Transverse colon (tissue), 4 donors: ENCODE measurements at regions not wholly inside any gene's neighbourhood (a gene's known extent, or its start where the extent isn't known, plus 50 kb on each side); places are given as distances from the start of the nearest gene placed in this dataset.

Experiments
- DNase-seq: peaks from one replicate; pipeline ENCODE4 v3.0.0-alpha.2; 2019
- H3K27ac ChIP-seq, 4 donors: fragments of 200-600 bp; sonication (generic); 2 replicates each; pipeline ENCODE4 v1.5.1; 2016 to 2018; ENCODE audit warnings: inconsistent platforms in 4 of 4
- H3K27me3 ChIP-seq: fragments of 200-600 bp; sonication (generic); 2 replicates; pipeline ENCODE4 v1.5.1; 2017; ENCODE audit warnings: inconsistent platforms
- H3K36me3 ChIP-seq, 4 donors: fragments of 200-600 bp; sonication (generic); 2 replicates each; pipeline ENCODE4 v1.5.1; 2017 to 2019; ENCODE audit warnings: inconsistent platforms in 4 of 4
- H3K4me1 ChIP-seq, 4 donors: fragments of 200-600 bp; sonication (generic); 2 replicates each; pipeline ENCODE4 v1.5.1; 2017 to 2020; ENCODE audit warnings: inconsistent platforms in 4 of 4
- H3K4me3 ChIP-seq, 4 donors: fragments of 200-600 bp; sonication (generic); 1 replicate in 1 of 4; 2 replicates in 3 of 4; pipeline versions ENCODE4 v1.5.1 to v1.6.1; 2017 to 2019; ENCODE audit warnings: inconsistent platforms in 4 of 4
- H3K9me3 ChIP-seq, 2 donors: fragments of 200-600 bp; sonication (generic); 2 replicates each; pipeline ENCODE4 v1.5.1; 2017 to 2019; ENCODE audit warnings: inconsistent platforms in 2 of 2
- EP300 ChIP-seq: sonication (generic); formaldehyde crosslinking; IDR thresholded peaks from one replicate; pipeline ENCODE4 v1.6.1; 2017; ENCODE audit warnings: antibody characterized with exemption, low read depth
- POLR2A ChIP-seq: fragments of 450-650 bp; IDR thresholded peaks from one replicate; pipeline ENCODE4 v1.6.1; 2016; ENCODE audit warnings: antibody characterized with exemption, mild to moderate bottlenecking, moderate library complexity
- POLR2AphosphoS5 ChIP-seq, 3 donors: sonication (generic); formaldehyde crosslinking; IDR thresholded peaks; one replicate each; pipeline ENCODE4 v1.6.1; 2016; ENCODE audit warnings: antibody characterized with exemption in 3 of 3
- WGBS, 2 donors: methylation state at CpG; one replicate each; pipeline ENCODE4 v1.1.5; 2018; ENCODE audit warnings: low coverage in 1 of 2; 5-methylcytosine and 5-hydroxymethylcytosine counted together
- in situ Hi-C, 4 donors: fragments of 200-750 bp; cut with MboI; loops; one replicate each; pipeline versions ENCODE4 v1.15.0 to v1.15.1; 2017; ENCODE audit warnings: low sequenced_read_pairs in 3 of 4, low pct_ligation_motif_present in 1 of 4, low pct_unique_long_range_greater_than_20kb in 1 of 4
- intact Hi-C: fragments of 100-400 bp; cut with DNase I; formaldehyde crosslinking; loops from one replicate; pipeline ENCODE4 v1.15.1; 2023; ENCODE audit warnings: low total_unique reads
- TF ChIP-seq, protein P1 (sequence below), 5 experiments: fragments of 200-600 bp in 3 of 5; fragments of 450-650 bp in 2 of 5; sonication (generic) in 3 of 5; IDR thresholded peaks; 1 replicate in 2 of 5; 2 replicates in 3 of 5; pipeline ENCODE4 v1.5.1; 2016 to 2017; ENCODE audit warnings: antibody characterized with exemption in 5 of 5, inconsistent platforms in 3 of 5, mild to moderate bottlenecking in 2 of 5, moderate library complexity in 1 of 5

DNA sequence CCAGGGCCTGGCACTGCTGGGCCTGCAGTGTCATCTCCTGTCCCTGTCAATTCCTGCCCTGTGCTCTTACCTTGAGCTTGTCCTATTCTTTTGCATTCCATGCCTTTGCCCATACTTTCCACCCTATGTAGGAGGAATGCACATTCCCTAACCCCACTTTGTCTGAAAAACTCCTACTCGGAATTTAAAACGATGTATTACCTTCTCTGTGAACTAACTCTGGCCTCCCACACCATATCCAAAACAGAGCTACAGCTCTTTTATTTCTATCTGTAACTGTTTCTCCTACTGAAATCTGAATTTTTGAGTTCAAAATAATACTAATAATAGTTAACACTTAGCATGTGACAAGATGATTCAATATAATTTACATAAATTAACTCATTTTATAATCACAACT is 353.7 kb downstream of the FRK start:
- DNase-seq: no peak
- intact Hi-C loops (no loop called here), in situ Hi-C loops (no loop called here)
- Histone ChIP-seq H3K27me3 (no peaks in the 10 kb centered on the region), H3K9me3 (no peaks in the 10 kb centered on the region), H3K36me3 (no peaks in the 10 kb centered on the region), H3K4me3 (no peak overlapping the region), H3K4me1 (no peaks in the 10 kb centered on the region), H3K27ac (no peak overlapping the region)
- 97% methylated on average over 2 of the region's 2 CpGs; no CpG with 5 or more reads in 1 of the 2 donors for WGBS, 2 donors
- TF ChIP-seq EP300: no peak
- TF ChIP-seq POLR2AphosphoS5 (IDR thresholded peaks at IDR 0.05): no peak
- no peak for TF ChIP-seq POLR2A
- TF ChIP-seq, protein P1, sequence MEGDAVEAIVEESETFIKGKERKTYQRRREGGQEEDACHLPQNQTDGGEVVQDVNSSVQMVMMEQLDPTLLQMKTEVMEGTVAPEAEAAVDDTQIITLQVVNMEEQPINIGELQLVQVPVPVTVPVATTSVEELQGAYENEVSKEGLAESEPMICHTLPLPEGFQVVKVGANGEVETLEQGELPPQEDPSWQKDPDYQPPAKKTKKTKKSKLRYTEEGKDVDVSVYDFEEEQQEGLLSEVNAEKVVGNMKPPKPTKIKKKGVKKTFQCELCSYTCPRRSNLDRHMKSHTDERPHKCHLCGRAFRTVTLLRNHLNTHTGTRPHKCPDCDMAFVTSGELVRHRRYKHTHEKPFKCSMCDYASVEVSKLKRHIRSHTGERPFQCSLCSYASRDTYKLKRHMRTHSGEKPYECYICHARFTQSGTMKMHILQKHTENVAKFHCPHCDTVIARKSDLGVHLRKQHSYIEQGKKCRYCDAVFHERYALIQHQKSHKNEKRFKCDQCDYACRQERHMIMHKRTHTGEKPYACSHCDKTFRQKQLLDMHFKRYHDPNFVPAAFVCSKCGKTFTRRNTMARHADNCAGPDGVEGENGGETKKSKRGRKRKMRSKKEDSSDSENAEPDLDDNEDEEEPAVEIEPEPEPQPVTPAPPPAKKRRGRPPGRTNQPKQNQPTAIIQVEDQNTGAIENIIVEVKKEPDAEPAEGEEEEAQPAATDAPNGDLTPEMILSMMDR (IDR thresholded peaks at IDR 0.05): no peak

DNA sequence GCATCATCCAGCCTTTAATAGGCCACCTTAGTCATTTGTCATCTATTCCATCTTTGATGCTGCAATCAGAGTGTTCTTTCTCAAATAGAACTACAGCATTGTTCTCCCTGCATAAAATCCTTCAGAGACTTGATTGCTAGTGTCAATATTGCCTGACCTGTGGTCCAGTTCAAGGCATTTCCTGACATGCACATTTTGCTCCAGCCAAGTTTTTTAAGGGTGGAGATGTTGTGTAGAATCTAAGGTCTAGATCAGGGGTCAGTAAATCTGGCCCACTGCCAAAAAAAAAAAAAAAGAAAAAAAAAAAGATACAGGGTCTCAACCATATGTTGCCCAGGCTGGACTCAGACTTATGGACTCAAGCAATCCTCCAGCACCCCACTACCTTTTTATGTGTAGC is 354.4 kb downstream of the FRK start:
- in situ Hi-C loops (no loop called here), intact Hi-C loops (no loop called here)
- DNase-seq: no peak

DNA sequence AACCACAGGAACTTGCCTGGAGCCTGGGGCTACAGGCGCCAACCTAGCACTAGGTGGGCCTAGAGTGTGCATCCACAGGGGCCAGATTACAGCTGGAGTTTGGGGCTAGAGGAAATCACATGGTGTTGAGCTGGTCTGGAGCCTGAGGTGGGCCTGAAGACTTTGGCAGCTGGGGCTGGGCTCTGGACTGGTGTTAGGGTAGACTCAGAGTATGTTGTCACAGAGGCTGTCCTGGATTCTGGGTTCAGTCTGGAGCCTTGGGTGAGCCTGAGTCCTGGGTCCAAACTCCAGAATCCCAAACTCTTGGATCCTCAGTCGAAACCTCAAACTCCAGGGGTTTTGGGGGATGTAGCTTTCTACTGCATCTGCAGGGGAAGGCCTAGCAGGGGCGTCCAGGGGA is 356.7 kb downstream of the FRK start:
- Histone ChIP-seq H3K27ac (no peak overlapping the region), H3K9me3 (no peaks in the 10 kb centered on the region), H3K27me3 (no peaks in the 10 kb centered on the region), H3K4me1 (no peaks in the 10 kb centered on the region), H3K36me3 (no peaks in the 10 kb centered on the region), H3K4me3 (no peak overlapping the region)
- no peak for TF ChIP-seq POLR2A
- TF ChIP-seq EP300: no peak
- TF ChIP-seq, protein P1 (IDR thresholded peaks at IDR 0.05): no peak
- TF ChIP-seq POLR2AphosphoS5 (IDR thresholded peaks at IDR 0.05): no peak
- intact Hi-C loops (no loop called here), in situ Hi-C loops (no loop called here)
- no peak for DNase-seq
- 80 to 85% methylated on average over 1 to 3 of the region's 3 CpGs for WGBS, 2 donors

More for the DNA sequence above, 354.4 kb downstream of the FRK start:
- TF ChIP-seq, protein P1 (IDR thresholded peaks at IDR 0.05): no peak
- TF ChIP-seq POLR2AphosphoS5 (IDR thresholded peaks at IDR 0.05): no peak
- no peak for TF ChIP-seq POLR2A
- TF ChIP-seq EP300: no peak
- H3K36me3 ChIP-seq: no peaks in the 10 kb centered on the region
- H3K4me1 ChIP-seq: no peaks in the 10 kb centered on the region
- no peak overlapping the region for H3K27ac ChIP-seq
- H3K9me3 ChIP-seq: no peaks in the 10 kb centered on the region
- no peaks in the 10 kb centered on the region for H3K27me3 ChIP-seq
- H3K4me3 ChIP-seq: no peak overlapping the region

DNA sequence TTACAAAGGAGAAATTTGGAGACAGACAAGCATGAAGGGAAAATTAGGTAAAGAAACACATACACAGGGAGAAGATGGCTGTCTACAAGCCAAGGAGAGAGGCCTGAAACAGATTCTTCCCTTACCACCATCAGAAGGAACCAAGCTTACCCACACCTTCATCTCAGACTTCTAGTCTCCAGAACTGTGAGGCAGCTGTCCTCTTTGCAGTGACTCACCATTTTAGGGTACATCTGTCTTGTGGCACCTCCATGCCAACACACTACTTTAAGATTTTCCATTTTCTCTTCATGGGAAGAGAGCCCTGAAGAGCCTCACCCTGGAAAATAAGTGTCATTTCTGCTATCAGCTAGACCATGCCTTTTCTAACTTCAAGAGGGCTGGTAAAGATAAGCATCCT is 369.3 kb downstream of the FRK start:
- Histone ChIP-seq H3K27me3 (no peaks in the 10 kb centered on the region), H3K27ac (no peak overlapping the region), H3K9me3 (no peaks in the 10 kb centered on the region), H3K36me3 (no peaks in the 10 kb centered on the region), H3K4me3 (no peak overlapping the region), H3K4me1 (no peaks in the 10 kb centered on the region)
- TF ChIP-seq, protein P1 (IDR thresholded peaks at IDR 0.05): no peak
- no peak for TF ChIP-seq POLR2AphosphoS5 (IDR thresholded peaks at IDR 0.05)
- TF ChIP-seq POLR2A: no peak
- no peak for TF ChIP-seq EP300
- intact Hi-C loops (no loop called here), in situ Hi-C loops (no loop called here)
- DNase-seq: no peak
